B cell (primary cell): ENCODE measurements at regions not wholly inside any gene's neighbourhood (a gene's known extent, or its start where the extent isn't known, plus 50 kb on each side); places are given as distances from the start of the nearest gene placed in this dataset.

Experiments
- ATAC-seq: fragments of 200-7000 bp; cut with Tn5 transposase; one replicate; pipeline ENCODE4 v1.10.0; 2021; ENCODE audit warnings: low read depth, mild to moderate bottlenecking, moderate number of reproducible peaks, moderate library complexity
- CTCF ChIA-PET: fragments of 350-600 bp; sonication (Branson Sonifier 250); formaldehyde crosslinking; loops from one replicate; lab custom pipeline; 2021; ENCODE audit warnings: antibody characterized with exemption, inconsistent platforms; lab: Charles Lee
- POLR2A ChIA-PET: fragments of 350-600 bp; sonication (Branson Sonifier 250); formaldehyde crosslinking; loops from one replicate; lab custom pipeline; 2021; ENCODE audit warnings: antibody characterized with exemption; lab: Charles Lee
- DNase-seq: peaks from one replicate; pipeline ENCODE4 v3.0.0; 2013
- H2AFZ ChIP-seq: 2 replicates; pipeline ENCODE4 v1.6.1; 2012; ENCODE audit warnings: mild to moderate bottlenecking, low read depth, low read length; ENCODE audit not compliant: insufficient read depth, poor library complexity, severe bottlenecking
- H3K27ac ChIP-seq, 2 donors: 1 replicate in 1 of 2; 2 replicates in 1 of 2; pipeline ENCODE4 v1.5.1; 2012 to 2013; ENCODE audit warnings: low read length in 2 of 2, mild to moderate bottlenecking in 2 of 2, moderate library complexity in 1 of 2
- H3K27me3 ChIP-seq, 4 experiments: fragments of 200-600 bp in 1 of 4; sonication (generic) in 1 of 4; replicated peaks in 1 of 4; 1 replicate in 2 of 4; 2 replicates in 2 of 4; pipeline versions ENCODE4 v1.6.1 to v1.7.0; 2013 to 2016; ENCODE audit warnings: low read length in 3 of 4, mild to moderate bottlenecking in 2 of 4, mixed read lengths in 1 of 4, moderate library complexity in 1 of 4; ENCODE audit not compliant: insufficient read depth in 4 of 4, control insufficient read depth in 3 of 4; ENCODE audit errors: control extremely low read depth in 1 of 4
- H3K36me3 ChIP-seq, 2 experiments: replicated peaks in 1 of 2; 1 replicate in 1 of 2; 2 replicates in 1 of 2; pipeline versions ENCODE4 v1.6.1 to v1.7.1; 2013; ENCODE audit warnings: low read length in 1 of 2; ENCODE audit not compliant: insufficient read depth in 2 of 2, control insufficient read depth in 1 of 2; ENCODE audit errors: control extremely low read depth in 1 of 2, extremely low read depth in 1 of 2
- H3K4me1 ChIP-seq, 2 donors: fragments of 200-600 bp in 1 of 2; sonication (generic) in 1 of 2; 1 replicate in 1 of 2; 2 replicates in 1 of 2; pipeline versions ENCODE4 v1.5.1 to v1.6.1; 2013 to 2017; ENCODE audit warnings: low read length in 2 of 2; ENCODE audit not compliant: control insufficient read depth in 2 of 2, insufficient read depth in 2 of 2
- H3K4me2 ChIP-seq: replicated peaks from 2 replicates; pipeline ENCODE3; 2012; ENCODE audit warnings: mild to moderate bottlenecking, low read depth, low read length; ENCODE audit not compliant: poor library complexity, severe bottlenecking
- H3K4me3 ChIP-seq, 5 experiments: fragments of 200-600 bp in 1 of 5; sonication (generic) in 1 of 5; 1 replicate in 3 of 5; 2 replicates in 2 of 5; pipeline versions ENCODE4 v1.5.1 to v1.7.0; 2011 to 2016; ENCODE audit warnings: low read length in 4 of 5, mild to moderate bottlenecking in 4 of 5, low read depth in 2 of 5, control low read depth in 1 of 5, moderate library complexity in 1 of 5; ENCODE audit not compliant: insufficient read depth in 1 of 5; ENCODE audit errors: control extremely low read depth in 1 of 5, extremely low read depth in 1 of 5
- H3K79me2 ChIP-seq: fragments of 200-600 bp; sonication (generic); one replicate; pipeline ENCODE4 v1.6.0; 2016; ENCODE audit warnings: low read length; ENCODE audit not compliant: control insufficient read depth, insufficient read depth
- H3K9ac ChIP-seq: fragments of 200-600 bp; sonication (generic); 2 replicates; pipeline ENCODE4 v1.6.1; 2017; ENCODE audit warnings: mild to moderate bottlenecking, low read length, moderate library complexity
- H3K9me3 ChIP-seq, 3 donors: one replicate each; pipeline versions ENCODE4 v1.6.1 to v1.7.1; 2013; ENCODE audit warnings: low read length in 2 of 3; ENCODE audit not compliant: control insufficient read depth in 2 of 3, insufficient read depth in 1 of 3; ENCODE audit errors: control extremely low read depth in 1 of 3
- H4K20me1 ChIP-seq: 2 replicates; pipeline ENCODE4 v1.6.0; 2012; ENCODE audit warnings: mild to moderate bottlenecking, low read length; ENCODE audit not compliant: insufficient read depth, control insufficient read depth, poor library complexity, severe bottlenecking
- H3K27ac Mint-ChIP-seq: one replicate; pipeline ENCODE4 v1.8.0; 2021; ENCODE audit warnings: mixed read lengths
- H3K27me3 Mint-ChIP-seq: one replicate; pipeline ENCODE4 v1.8.0; 2021; ENCODE audit warnings: mixed read lengths
- H3K4me1 Mint-ChIP-seq: one replicate; pipeline ENCODE4 v1.8.0; 2021; ENCODE audit warnings: mixed read lengths
- H3K4me3 Mint-ChIP-seq: one replicate; pipeline ENCODE4 v1.8.0; 2021; ENCODE audit warnings: mixed read lengths
- H3K9me3 Mint-ChIP-seq: one replicate; pipeline ENCODE4 v1.8.0; 2022; ENCODE audit warnings: mixed read lengths; ENCODE audit not compliant: insufficient read depth
- CTCF ChIP-seq: fragments of 200-600 bp; IDR thresholded peaks from one replicate; pipeline ENCODE4 v1.8.0; 2022; ENCODE audit warnings: antibody characterized with exemption, mild to moderate bottlenecking
- EZH2 ChIP-seq: IDR thresholded peaks from 2 replicates; pipeline ENCODE4 v1.6.1; 2012; ENCODE audit warnings: borderline replicate concordance, low read depth, mild to moderate bottlenecking, moderate library complexity, low read length; ENCODE audit not compliant: insufficient read depth, poor library complexity, severe bottlenecking
- WGBS: methylation state at CpG from one replicate; pipeline ENCODE4 v1.1.5; 2013; ENCODE audit warnings: missing lambda C conversion rate; ENCODE audit not compliant: insufficient coverage; 5-methylcytosine and 5-hydroxymethylcytosine counted together
- intact Hi-C: fragments of 100-400 bp; cut with micrococcal nuclease; formaldehyde crosslinking; loops from one replicate; pipeline ENCODE4 v1.10.0; 2022

- no peaks in the 10 kb centered on the region for H3K79me2 ChIP-seq
- H4K20me1 ChIP-seq = no peaks in the 10 kb centered on the region
- no peak overlapping the region for H3K27ac ChIP-seq
- Mint-ChIP-seq H3K4me3 (no peak overlapping the region), H3K27me3 (no peaks in the 10 kb centered on the region), H3K4me1 (no peaks in the 10 kb centered on the region), H3K27ac (no peak overlapping the region), H3K9me3 (peaks cover 3% of the 10 kb centered on the region)
- no peaks in the 10 kb centered on the region for H3K9me3 ChIP-seq
- 41% methylated on average over 2 of the region's 4 CpGs for WGBS
- ChIA-PET POLR2A (no interaction called here), CTCF (no interaction called here)
- ATAC-seq (no peak), DNase-seq (no peak)
- intact Hi-C loops = no loop called here
- no peak for TF ChIP-seq EZH2
- TF ChIP-seq CTCF = no peak
- H3K36me3 ChIP-seq = no peaks in the 10 kb centered on the region
- H3K4me1 ChIP-seq = no peaks in the 10 kb centered on the region
- H3K4me2 ChIP-seq = no peak overlapping the region
- H3K4me3 ChIP-seq = no peak overlapping the region
- peaks cover 0 to 2% (median 0%) of the 10 kb centered on the region in 4 experiments for H3K27me3 ChIP-seq
- H2AFZ ChIP-seq = no peak overlapping the region
- no peak overlapping the region for H3K9ac ChIP-seq
Observed at GRCh38 chr18:5770176-5770575, 125.1 kb downstream of the TMEM200C start.

GRCh38 chr18:5768454-5768853, 126.9 kb downstream of the TMEM200C start:
- Mint-ChIP-seq H3K9me3 (no peaks in the 10 kb centered on the region), H3K4me1 (no peaks in the 10 kb centered on the region), H3K27ac (no peak overlapping the region), H3K4me3 (no peak overlapping the region), H3K27me3 (no peaks in the 10 kb centered on the region)
- H3K36me3 ChIP-seq = no peaks in the 10 kb centered on the region
- TF ChIP-seq CTCF = no peak
- TF ChIP-seq EZH2 = no peak
- no peak overlapping the region for H3K9ac ChIP-seq
- intact Hi-C loops = no loop called here
- DNase-seq (no peak), ATAC-seq (no peak)
- ChIA-PET POLR2A (no interaction called here), CTCF (no interaction called here)
- H3K27me3 ChIP-seq = peaks cover 0 to 2% (median 0%) of the 10 kb centered on the region in 4 experiments
- no peak overlapping the region for H2AFZ ChIP-seq
- H3K9me3 ChIP-seq = no peaks in the 10 kb centered on the region
- no peaks in the 10 kb centered on the region for H3K79me2 ChIP-seq
- H3K4me3 ChIP-seq = no peak overlapping the region
- H3K27ac ChIP-seq = no peak overlapping the region
- H4K20me1 ChIP-seq = no peaks in the 10 kb centered on the region
- H3K4me2 ChIP-seq = no peak overlapping the region
- no peaks in the 10 kb centered on the region for H3K4me1 ChIP-seq
- 72% methylated on average over 4 of the region's 6 CpGs for WGBS
